Hippocampal formation (tissue), 2 donors: ENCODE measurements at regions not wholly inside any gene's neighbourhood (a gene's known extent, or its start where the extent isn't known, plus 50 kb on each side); places are given as distances from the start of the nearest gene placed in this dataset.

ENCODE experiments used
- DNase-seq, 2 donors: peaks; one replicate each; lab custom pipeline; 2025; lab: John Stamatoyannopoulos, UW

DNA sequence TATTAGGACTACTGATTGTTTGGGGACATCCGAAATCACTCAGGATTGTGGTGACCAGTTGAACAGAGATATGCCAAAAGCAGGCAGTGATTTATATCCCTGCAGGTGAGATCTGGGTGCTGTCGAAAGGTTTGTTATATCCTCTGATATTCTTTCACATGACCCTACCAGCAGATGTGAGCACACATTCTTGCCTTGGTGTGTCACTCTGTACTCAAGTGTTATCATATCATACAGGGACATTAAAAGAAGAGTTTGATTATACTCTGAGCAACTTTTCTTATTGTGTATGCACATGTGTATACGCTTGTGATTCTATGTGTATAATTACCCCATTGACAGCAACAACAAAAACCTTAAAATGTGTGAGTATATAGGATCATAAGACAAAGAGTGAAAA lies 381.2 kb upstream of the IGFBP7 start:
- no peak for DNase-seq

DNA sequence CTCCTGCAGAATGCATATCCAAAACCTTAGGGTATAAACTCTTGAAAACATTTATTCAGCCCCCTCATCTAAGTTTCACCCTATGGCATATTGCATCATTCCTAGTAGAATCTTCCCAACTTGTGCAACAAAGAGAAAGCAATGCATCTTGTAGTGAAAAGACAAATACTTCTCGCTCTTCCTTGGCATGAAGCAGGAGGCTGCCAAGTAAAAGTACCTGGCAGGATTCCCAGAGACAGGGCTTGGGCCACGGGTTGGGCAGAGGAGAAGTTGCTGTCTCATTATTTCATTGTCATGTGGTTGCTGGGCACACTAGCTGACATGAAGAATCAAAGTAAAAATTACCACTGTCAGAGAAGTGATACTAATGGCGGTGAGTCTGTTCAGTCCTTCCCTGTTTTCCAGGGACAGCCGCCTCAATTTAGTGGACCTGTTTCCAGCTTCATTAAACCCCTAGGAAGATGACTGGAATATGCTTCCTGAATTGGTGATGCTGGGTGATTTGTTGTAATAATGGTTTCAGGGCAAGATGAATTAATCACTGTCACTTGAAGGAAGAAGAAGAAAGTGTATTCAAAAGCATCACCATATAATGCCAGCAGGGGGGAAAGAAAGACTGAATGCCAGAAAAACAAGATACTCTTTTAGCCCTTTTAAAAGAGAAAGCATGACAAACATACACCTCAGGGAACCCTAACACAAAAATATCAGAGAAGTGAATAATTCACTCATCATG lies 380.5 kb upstream of the IGFBP7 start:
- peak in 1 of 2 donors; percentile 7 for DNase-seq

DNA sequence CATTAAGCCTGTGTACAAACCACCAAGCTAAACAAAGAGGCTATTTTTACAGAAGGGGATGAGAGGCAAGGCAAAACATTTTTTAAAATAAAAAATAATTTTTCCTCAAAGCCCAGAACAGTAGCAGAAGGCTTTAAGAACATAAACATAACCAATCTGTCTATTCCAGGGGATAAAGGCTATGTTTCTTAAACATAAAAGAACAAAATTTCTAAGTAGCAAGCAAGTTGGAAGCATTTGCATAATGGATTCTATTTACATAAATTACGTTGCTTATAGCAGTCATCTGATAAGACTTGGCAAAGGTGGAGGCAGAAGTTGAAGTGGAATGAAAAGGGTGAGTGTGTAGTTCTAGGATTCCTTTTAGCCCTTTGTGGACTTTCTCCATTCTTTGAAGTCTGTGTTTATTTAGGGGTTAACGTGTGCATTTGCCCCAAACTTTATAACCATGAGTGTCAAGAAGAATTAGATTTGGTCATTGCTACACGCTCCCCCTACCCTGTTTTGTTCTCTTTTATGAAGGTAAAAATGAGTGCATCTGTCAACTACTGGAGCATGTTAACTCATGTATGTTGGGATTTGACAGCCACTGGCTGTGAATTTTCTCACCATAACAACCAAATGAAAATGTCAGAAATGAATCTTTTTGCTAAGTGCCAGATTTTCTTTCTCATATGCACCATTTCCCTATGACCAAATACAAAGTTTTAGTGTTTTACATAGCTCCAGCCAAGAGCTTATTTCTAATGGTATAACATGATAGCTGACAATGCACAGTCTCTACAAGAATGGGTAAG lies 378.4 kb upstream of the IGFBP7 start:
- peak in 1 of 2 donors; percentile 16 for DNase-seq

DNA sequence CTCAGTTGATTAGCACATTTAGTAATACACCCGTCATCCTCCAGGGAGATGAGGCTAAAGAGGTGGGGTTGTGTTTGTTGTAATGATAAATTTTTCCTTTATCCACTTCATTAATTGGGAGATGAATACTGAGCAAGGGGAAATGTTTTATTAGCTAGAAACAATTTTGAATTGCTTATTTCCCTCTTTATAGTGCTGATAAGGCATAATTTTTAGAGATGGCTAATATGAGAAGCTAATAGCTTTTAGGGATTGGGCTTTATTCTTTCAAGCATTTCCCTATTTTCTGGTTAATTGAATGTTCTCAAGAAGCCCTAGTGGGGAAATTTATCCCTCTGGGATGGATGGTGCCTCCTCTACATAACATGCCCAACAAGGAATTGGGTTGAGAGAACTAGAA lies 365.2 kb upstream of the IGFBP7 start:
- no peak for DNase-seq

DNA sequence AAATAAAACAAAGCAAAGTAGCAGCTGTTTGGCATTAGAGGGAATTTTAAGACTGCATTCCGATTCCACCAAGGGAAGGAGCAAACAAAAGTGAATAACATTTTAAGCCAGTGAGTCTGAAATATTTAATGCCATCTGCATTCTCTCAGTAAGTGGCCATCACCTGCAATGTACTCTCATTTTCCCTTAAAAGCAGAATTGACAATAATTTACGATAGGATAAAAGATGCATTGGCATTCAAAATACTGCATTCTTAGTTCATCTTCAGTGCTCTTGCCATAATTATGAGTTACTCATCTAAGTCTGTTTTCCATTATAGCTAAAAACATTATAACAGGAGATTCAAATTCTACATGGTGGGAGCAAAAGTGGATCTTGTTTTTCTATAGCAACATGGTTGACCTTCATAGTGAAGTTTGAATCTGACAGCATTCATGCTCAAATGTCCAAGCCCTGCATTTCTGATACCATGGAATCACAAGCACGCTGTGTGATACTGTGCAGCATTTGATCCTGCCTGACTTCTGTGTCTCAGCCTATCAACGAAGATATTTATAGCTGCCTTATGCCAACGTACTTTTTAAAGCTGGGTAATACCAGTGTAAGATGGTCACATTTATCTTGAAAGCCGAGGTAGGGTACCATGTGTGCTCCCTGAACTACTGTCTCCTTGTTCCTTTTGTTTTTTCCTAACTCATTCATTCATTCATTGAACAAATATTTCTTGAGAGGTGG lies 355.3 kb upstream of the IGFBP7 start:
- DNase-seq = no peak

DNA sequence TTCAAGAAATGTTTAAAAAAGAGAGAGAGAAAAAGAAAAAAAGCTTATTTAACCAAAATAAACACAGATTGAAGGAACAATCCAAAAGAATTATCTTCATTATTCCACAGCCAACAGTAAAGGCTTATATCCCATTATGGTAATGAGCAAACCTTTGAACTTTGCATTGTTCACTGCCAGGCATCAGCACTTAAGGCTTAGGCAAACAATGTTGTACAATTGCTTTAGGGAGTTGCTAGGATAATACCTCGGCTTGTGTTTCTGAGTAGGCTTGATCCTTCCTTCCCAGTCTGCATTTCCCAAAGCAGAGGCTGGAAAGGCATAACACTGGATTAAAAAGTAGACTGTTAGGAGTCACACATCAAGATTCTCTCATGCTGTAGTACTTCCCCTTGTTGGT lies 352.7 kb upstream of the IGFBP7 start:
- no peak for DNase-seq

DNA sequence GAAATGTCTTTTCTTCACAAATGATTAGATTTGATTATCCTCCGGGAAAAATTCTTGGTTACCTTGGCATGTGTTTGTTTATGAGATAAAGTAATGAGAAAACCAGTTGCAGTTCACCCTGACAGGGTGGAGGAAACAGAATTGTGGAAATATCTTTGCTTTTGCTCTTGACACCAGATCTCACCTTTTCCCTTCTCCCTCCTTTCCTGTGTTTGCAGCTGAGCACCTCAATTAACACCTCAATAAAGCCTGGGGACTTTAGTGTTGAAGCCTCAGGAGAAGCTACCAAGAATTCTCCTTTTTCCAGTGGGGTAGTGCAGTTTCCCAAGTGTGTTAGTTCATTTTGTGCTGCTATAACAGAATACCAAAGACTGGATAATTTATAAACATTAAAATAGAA lies 350.8 kb upstream of the IGFBP7 start:
- DNase-seq = no peak

DNA sequence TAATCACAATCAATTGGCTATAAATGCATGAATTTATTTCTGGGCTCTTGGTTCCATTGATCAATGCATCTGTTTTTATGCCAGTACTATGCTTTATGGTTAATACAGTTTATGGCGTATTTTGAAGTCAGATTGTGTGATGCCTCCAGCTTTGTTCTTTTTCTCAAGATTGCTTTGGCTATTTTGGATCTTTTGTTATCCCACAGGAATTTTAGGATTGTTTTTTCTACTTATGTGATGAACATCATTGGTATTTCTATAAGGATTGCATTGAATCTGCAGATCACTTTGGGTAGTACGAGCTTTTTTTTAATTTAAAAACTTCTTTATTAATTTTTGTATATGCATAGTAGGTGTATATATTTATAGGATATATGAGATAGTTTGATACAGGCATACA lies 338.7 kb upstream of the IGFBP7 start:
- no peak for DNase-seq

DNA sequence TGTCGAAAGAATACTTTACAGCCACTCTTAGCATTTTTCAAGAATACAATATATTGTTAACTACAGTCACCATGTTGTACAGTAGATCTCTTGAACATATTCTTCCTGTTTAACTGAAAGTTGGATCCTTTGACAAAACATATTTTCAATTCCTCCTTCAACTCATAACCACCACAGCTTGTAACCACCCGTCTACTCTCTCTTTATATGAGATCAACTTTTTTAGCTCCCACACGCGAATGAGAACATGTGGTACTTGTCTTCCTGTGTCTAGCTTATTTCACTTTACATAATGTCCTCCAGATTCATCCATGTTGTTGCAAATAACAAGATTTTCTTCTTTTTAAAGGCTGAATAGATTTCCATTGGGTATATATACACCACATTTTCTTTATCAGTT lies 338.3 kb upstream of the IGFBP7 start:
- no peak for DNase-seq

DNA sequence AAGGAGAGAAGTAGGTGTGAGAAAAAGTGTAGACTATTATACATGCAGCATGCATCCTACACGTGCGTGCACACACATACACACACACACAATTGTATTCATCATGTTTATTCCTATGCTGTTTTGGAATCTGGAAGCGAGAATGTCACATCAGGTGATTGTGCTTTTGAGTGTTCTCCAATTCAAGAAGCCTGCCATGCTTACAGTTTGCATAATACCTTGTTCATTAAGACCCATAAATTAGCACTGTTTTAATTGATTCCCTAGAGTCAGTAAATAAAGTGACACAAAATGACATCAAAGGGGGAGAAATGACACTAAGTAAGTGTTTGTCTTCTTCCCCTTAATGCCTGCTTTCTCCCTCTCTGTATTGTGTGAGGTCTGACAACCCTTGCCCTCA lies 336.1 kb upstream of the IGFBP7 start:
- DNase-seq = no peak

DNA sequence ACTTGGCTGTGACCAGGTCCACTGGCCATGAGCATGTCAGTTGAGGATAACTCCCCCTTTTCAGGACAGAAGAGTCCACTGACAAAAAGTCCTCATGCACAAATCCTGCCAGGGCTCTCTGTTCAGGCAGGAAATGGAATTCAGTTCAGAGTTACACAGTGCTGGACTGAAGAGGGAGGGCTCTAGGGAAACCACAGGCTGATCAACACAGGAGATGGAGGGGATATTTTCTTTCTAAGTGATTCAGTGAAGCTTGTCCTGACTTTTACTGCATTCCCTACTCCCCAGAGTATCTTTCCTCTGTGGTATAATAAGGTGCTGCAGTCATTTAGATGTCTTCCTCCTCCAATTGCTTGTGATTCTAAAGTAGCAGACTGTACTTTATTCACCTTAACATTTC lies 335.5 kb upstream of the IGFBP7 start:
- DNase-seq = no peak

DNA sequence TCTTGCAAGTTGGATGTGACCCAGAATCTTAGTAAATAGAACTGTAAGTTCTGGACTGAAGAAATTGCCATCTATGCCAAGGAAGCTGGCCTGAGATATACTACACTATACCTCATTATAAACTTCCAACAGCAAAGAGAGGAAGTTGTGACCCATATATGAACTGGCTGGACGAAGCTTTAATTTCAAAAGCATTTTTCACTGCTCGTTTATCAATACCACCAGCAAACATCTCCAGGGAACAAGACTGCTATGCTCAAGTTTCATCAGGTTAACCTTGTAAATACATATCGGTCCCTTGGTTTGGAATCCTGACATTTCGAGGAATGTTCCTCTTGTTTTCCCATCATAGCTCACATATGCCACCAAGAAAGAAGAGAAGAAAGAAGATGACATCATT lies 334.5 kb upstream of the IGFBP7 start:
- no peak for DNase-seq

DNA sequence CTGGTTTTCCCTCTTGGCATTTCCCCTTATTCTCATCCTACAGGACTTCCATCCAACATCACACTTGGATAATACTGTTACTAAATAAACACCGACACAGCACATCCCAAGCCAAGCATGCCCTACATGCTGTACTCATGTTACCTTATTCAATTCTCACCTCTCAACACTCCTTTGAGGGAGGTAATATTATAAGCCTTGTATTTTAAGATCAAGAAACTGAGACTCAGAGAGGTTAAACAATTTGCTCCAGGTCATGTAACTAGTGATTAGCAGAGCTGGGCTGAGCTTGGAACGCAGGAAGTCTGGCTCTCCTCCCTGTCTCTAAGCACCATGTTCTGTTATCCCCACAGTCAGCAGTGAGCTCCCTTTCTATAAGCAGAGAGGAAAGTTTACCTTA lies 333.6 kb upstream of the IGFBP7 start:
- no peak for DNase-seq

DNA sequence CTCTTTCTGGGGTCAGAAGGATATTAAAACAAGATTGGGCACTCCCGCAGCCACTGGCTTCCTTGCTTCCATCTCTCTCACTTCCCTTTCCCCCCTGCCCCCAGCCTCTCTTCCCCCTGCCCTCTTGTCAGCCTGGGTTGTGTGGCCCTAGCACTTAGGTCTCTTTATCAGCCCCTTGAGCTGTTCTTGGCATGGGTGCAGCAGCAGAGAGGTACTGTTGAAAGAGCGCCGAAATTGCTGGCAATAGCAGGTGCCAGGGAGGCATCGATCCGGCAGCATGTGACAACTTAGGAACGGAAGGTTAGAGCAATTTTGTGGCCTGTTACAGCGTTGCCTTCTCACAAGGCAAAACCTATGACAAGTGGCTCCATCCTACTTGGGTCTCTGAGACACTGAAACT lies 333.1 kb upstream of the IGFBP7 start:
- DNase-seq = no peak

DNA sequence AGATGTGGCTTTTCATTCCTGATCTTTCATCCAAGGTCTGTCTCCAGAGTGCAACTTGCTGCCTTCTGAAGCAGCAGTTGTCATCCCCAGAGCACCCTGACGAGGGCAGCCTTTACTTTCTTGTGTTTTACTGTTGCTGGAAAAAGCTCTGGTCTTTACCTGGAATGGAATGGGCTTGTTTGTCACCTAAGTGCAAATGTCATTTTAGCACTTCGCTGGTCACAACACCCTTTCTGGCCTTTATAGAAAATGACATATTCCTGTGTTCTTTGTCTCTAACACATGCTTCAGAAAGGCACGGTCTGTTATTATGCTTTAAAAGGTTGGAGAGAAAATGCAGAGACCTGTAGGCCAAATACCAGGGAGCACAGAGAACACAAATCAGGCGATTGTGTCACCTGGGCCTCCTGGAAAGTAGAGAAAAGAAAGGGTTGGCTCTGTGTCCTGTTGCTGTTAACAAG lies 332.7 kb upstream of the IGFBP7 start:
- DNase-seq = peak; percentile 32 to 38

DNA sequence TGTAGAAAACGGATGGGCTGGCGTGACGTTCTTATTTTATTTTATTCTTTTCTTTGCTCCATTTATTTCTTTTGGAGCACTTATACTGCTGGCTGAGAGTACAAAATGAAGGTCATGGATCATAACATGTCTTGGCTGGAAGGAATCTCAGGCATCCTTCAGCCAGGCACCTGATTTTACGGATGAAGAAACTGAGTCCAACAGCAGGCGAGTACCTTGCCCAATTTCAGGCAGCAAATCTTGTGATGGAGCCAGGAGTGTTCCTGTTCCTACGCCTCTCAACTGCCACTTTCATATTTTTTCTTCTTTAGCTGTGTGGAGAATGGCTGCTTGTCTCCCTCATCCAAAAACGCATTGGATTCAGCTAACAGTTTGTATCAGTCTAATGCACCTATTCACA lies 332.1 kb upstream of the IGFBP7 start:
- no peak for DNase-seq

DNA sequence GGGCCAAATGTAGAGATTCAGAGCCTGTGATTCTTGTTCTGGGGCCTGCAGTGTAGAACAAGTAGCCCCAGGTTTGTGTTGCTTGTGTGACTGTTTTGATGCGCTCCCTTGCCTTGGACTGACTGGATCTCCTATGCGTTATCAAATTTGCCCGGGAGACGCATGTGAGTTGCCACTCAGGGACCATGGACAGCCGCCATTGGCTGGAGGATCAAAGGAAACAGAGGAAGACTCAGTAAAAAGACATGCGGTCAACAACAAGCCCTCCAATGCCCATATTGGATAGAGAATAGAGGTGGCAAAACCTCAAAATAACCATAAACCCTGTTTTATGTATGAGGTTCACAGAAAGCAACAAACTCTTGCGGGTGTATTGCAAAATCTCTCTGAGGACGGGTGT lies 327.5 kb upstream of the IGFBP7 start:
- no peak for DNase-seq

DNA sequence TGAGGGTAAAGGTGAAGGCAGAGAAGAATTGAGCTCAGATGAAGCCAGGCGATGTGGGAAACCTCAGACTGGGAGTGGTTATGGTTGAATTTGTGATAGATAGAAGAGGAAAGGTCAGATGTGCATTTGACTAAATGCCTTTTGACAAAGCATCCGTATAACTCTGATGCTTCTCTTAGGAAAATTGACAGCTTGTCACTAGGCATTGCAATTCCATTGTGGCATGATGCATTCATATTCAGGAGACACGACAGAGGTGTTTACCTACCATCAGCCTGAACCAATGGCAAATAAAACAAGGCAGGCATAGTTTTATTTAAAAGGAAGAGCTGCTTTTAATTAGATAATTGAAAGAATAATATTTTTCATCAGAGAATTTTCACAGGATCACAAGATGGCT lies 325.1 kb upstream of the IGFBP7 start:
- DNase-seq = no peak

DNA sequence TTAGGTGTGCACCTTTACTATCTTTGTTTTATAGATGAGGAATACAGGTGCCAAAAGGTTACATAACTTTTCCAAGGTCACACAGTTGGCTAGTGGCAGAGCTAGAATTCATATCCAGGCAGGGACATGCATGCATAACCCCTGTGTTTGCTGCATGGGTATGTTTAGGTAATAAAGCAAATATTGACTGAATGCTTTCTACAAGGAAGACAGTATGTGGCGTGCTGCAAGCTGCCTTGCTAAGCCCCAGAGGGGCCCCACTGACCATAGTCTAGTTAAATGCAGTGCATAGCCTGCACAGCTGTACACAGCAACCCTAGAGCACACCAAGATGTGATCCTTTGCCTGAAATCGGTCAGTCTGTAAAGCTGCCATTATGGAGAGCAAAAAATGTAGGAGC lies 320.5 kb upstream of the IGFBP7 start:
- no peak for DNase-seq

DNA sequence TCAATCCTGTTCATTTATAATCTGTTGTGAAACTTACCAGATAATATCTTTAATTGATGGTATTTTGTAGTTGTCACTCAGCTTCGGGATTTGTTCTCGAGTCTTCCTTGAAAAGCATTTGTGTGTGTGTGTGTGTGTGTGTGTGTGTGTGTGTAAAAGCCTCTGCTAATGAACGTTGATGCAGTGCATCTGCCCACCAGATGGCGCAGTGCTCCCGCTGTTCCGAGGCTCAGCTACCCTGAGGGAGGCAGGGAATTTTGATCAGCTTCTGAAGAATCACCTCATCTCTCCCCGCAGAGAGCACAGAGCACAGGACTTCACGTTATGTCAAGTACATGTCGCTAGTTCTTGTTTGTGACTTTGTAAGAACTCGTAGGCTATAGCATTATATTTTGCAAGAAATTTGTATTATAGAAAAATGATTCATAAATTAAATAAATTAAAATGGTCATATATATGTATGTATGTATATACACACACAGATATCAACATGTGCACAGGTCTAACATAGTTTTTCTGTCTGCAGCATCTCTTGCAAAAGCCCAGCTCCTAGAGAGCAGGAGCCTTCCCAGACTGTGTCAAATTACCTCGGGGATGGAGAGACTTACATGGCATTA lies 316.7 kb upstream of the IGFBP7 start:
- DNase-seq = peak; percentile 59 to 62

DNA sequence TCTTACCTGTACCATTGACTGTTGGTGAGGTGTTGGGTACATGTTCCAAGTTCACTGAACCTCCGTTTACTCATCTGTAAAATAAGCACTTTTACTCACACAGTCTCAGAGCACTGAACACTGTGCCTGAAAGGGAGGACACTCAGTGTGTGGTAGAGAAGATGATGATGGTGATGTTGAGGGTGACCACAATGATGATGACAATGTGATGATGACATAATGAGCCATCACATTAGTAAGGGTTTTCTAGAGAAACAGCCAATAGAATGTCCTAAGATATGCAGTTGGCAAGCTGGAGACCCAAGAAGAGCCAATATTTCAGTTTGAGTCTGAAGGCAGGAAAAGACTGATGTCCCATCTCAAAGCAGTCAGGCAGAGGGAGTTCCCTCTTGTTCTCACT lies 315.4 kb upstream of the IGFBP7 start:
- DNase-seq = no peak

DNA sequence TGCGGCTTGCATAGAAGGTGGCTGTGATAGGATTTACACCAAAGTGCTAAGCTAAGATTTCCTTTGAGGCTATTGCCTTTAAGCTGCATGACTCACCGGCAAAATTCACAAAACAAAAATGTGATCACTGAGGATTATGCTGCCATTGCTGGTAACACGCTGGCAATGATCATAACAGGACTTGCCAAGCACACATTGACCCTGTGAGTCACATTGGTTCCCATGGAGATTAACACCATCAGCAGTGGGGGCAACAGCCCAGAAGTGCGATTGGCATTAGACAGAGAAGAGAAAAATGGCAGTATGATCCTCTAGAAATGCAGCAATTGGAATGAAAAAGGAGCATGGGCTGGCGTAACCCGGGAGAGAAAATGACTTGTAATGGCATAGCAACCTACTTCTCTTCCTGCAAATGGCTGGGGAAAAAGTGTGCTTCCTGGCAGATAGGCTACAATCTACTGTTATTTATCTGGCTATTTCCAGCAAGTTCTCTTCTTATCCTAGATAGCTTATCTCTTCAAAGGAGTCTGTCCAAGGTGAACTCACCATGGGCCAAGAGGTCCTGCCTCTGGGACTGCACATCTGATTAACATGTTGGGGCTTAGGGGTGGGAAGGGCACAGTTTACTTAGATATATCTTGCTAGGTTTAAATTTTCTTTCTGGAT lies 314.2 kb upstream of the IGFBP7 start:
- DNase-seq = peak; percentile 16 to 17
